Stimulated activated CD4-positive, alpha-beta T cell treated with anti-CD3 and anti-CD28 coated beads, TNF-alpha, amount 100 ng/mL, for 24 hours (primary cell): ENCODE measurements at regions not wholly inside any gene's neighbourhood (a gene's known extent, or its start where the extent isn't known, plus 50 kb on each side); places are given as distances from the start of the nearest gene placed in this dataset.
"Not testable (repeated sequence)": the region's sequence is repeated elsewhere in the genome, so short reads cannot be mapped to it uniquely, and the experiment has no call there.

Experiments
- DNase-seq, 3 experiments: peaks; one replicate each; pipeline ENCODE4 v3.0.0-alpha.2; 2020; ENCODE audit warnings: low read depth in 3 of 3

DNA sequence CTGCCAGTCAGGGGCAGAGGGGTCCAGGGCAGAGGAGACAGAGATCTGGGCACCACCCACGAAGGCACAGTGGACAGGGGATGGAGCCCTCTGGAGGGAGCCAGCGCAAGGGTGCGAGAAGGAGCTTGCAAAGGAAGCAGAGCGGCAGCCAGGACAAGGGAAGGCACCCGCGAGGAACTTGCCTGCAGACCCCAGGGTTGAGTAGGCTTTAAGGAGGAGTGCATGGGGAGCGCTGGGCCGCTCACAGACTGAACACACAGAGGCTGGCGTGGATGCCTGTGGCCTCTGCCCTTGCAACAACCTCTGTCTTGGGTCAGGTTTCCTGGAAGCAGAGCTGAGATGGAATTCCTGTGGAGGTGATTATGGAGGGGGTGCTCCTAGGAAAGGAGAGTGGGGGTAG, 374.4 kb downstream of the CNTNAP3B start:
- not testable (repeated sequence) for DNase-seq

GRCh38 chr9:41754403-41754802, 374.8 kb downstream of the CNTNAP3B start:
- DNase-seq: not testable (repeated sequence)

- DNase-seq: not testable (repeated sequence)
Measured at GRCh38 chr9:41741897-41742296, 387.3 kb downstream of the CNTNAP3B start.

DNA sequence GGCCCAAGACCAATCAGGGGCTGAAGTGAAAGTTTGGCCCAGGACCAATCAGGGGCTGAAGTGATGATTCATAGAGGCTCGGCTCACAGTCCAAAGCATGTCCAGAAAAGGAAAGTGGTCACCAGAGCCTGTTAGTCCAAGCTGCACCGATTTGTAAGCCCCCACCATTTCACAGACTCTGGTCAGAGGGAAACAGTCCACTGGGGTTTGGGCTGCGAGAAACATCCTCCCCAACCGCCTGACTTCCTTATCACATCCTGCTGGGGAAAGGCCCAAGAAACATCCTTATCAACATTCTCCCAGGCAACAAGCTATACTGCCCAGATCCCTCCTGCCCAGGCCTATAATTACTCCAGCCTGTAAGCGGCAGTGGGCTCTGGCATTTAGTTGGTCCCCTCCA, 388.1 kb downstream of the CNTNAP3B start:
- DNase-seq: not testable (repeated sequence)

DNA sequence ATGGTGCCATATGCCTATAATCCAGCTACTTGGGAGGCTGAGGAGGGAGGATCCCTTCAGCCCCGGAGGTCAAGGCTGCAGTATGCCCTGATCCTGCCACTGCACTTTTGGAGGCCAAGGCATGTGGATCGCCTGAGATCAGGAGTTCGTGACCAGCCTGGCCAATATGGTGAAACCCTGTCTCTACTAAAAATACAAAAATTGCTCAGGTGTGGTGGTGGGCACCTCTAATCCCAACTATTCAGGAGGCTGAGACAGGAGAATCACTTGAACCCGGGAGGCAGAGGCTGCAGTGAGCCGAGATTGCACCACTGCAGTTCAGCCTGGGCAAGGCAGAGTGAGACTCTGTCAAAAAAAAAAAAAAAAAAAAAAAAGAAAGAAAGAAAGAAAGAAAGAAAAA, 390.5 kb downstream of the CNTNAP3B start:
- DNase-seq: not testable (repeated sequence)

GRCh38 chr9:41699190-41699589, 430.0 kb downstream of the CNTNAP3B start:
- DNase-seq: not testable (repeated sequence)

DNA sequence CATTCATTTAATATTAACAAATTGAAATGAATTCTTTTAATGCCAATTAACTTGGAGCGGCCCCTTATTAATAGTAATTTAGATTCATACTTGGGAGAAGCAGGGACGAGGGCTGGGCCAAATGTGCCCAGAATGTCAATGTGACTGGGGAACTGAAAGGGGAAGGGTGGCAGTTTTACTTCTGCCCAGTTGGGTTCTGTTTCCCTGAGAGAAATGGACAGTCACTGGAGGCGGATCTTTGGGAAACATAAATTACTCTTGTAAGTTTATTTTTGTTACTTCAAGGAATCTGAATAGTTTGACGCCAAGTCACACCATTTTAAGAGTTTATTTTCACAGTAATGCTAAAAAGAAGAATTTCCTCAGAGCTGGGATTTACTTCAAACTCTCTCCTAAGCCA, 432.1 kb downstream of the CNTNAP3B start:
- DNase-seq: not testable (repeated sequence)

GRCh38 chr9:41679312-41679711, 449.9 kb downstream of the CNTNAP3B start:
- DNase-seq: not testable (repeated sequence)

GRCh38 chr9:41663497-41664036, 465.7 kb downstream of the CNTNAP3B start:
- DNase-seq: not testable (repeated sequence)

DNA sequence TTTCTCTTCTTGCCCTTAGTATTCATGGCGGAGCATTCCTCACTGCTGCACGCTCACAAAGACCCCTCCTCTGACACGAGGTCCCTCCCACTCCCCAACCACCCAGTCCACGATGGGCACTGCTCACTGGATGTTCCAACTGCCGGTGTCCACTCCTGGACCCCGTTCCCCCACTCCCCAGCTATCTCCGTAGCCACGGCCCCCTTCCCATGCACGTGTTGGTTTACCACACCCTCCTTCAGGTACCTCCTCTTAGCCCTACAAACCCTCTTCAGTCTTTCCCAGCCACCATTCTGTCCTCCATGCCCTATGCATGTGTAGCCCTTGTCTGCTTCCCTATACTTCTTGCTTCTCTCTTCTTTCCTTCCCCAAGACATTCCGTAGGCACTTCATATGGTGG, 469.6 kb upstream of the ZNG1F start:
- DNase-seq: not testable (repeated sequence)

GRCh38 chr9:41658116-41658515, 469.0 kb upstream of the ZNG1F start:
- not testable (repeated sequence) for DNase-seq

DNA sequence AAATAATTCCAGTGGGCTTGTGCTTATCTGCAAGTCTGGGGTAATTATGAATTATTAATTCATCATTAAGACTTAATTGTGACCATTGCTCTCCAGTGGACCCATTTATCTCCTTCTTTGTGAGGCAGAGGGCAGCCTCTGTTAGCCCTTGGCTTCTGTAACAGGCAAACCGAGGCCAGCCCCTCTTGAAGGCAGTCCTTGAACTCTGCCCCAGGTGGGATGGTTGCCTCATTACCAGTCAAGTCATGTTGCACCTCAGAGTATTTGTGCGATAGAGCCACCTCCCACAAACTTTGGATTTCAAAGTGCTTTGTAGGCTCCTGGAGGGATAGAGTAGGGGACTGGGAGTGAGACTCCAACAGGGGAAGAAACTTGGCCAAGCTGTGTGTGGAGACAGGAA, 468.0 kb upstream of the ZNG1F start:
- not testable (repeated sequence) for DNase-seq

- not testable (repeated sequence) for DNase-seq
Measured at GRCh38 chr9:41655071-41655554, 466.0 kb upstream of the ZNG1F start.

GRCh38 chr9:41654349-41654748, 465.2 kb upstream of the ZNG1F start:
- DNase-seq: not testable (repeated sequence)

GRCh38 chr9:41653560-41654340, 464.6 kb upstream of the ZNG1F start:
- DNase-seq: not testable (repeated sequence)

GRCh38 chr9:41652800-41653199, 463.7 kb upstream of the ZNG1F start:
- not testable (repeated sequence) for DNase-seq

GRCh38 chr9:41652100-41652713, 463.1 kb upstream of the ZNG1F start:
- not testable (repeated sequence) for DNase-seq

DNA sequence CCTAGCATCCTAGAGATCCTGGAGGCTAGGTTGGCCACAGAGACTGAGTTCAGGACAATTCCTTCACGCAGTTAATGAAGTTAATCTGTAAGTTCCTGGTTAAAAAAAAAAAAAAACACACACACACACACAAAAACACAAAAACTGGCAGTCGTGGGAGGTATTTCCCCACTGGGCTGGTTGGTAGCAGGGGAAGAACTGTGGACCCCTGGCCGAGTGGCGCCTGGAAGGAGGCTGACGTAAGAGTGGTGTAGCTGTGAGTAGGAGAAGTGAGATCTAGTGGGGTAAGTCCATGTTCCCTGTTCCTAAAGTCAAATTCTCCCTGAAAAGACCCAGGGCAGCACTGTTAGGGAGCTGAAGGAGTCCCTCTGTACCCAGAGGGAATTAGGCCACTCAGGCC, 461.0 kb upstream of the ZNG1F start:
- DNase-seq: not testable (repeated sequence)

DNA sequence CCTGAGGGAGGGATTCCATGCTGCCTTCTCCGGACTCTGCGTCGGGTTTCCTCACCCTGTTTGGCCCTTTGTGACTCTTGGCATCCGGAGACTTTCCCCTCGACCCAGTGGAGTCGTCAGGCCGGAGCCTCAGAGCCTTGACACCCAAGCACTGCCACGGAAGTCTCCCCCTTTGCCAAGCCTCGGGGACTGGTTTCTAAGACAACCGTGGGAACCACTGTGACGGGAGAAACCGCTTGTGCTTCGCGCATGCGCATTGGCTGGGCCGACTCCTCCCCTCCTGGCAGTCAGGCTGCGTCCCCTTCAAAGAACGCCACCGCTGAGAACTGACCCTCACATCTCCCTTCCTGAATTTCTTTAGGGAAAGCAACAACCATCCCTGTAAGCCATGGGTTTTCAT, 459.4 kb upstream of the ZNG1F start:
- peak in 1 of 3 experiments; percentile 19 for DNase-seq

GRCh38 chr9:41646246-41646645, 457.1 kb upstream of the ZNG1F start:
- DNase-seq: not testable (repeated sequence)

DNA sequence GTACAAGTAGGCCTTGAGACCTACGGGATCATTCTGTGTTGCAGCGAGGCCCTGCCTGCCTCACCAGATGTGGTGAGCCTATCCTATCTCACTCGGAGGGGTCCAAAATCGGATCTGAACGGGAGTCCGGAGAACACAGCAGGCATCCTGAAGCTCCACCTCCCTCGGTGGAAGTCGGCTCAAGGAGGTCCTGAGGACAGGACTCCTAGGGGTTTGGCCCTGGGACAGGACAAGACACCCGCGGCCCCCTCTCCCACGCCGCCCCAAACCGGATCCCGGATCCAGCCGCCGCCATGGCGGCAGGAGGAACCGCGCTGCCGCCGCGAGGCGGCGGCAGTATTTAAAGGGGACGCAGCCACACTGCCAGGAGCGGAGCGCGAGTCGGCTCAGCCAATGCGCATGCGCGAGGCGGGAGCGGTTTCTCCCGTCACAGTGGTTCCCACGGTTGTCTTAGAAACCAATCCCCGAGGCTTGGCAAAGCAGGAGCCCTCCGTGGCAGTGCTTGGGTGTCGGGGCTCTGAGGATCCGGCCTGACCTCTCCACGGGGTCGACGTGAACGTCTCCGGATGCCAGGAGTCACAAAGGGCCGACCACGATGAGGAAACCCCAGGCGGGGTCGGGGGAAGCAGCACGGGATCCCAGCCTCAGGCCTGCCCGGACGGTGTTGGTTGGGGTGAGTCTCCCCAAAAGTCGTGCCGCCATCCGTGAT, 454.6 kb upstream of the ZNG1F start:
- DNase-seq: peak in 2 of 3 experiments; percentile 31 to 51

DNA sequence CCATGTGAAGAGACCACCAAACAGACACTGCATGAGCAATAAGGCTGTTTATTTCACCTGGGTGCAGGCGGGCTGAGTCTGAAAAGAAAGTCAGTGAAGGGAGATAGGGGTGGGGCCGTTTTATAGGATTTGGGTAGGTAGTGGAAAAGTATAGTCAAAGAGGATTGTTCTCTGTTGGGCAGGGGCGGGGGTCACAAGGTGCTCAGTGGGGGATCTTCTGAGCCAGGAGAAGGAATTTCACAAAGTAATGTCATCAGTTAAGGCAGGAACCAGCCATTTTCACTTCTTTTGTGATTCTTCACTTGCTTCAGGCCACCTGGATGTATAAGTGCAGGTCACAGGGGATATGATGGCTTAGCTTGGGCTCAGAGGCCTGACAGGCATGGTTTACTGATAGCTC, 444.6 kb upstream of the ZNG1F start:
- DNase-seq: not testable (repeated sequence)
